ENCODE measurements at regions not wholly inside any gene's neighbourhood (a gene's known extent, or its start where the extent isn't known, plus 50 kb on each side); places are given as distances from the start of the nearest gene placed in this dataset.

DNA sequence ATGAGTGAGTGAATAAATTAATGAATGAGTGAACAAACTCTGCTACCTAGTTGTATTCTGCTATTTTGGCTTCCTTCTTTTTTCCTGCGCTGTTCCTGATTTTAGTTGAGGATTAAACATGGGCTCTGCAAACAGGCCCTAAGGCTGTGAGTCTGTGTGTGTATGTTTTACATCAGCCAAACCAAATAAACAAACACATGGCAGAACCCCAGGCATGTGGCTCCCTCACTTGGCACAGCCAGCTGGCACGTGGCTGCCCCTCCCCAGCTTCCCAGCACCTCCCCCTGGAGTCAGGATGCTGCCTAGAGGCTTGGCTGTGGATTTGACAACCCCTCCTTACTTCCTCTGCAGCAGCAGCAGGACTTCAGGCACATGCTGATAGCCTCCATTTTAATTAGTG lies 593.2 kb downstream of the INSC start:
- H3K27ac ChIP-seq (ENCODE audit: low read depth, low read length) = no peak overlapping the region
- ChIA-PET POLR2A (no interaction called here), RAD21 (ENCODE audit: low non-redundant PET in 1 of 2, low total read pairs in 2 of 2, uncharacterized antibody in 2 of 2, unreplicated experiment in 2 of 2) (no interaction called here)

DNA sequence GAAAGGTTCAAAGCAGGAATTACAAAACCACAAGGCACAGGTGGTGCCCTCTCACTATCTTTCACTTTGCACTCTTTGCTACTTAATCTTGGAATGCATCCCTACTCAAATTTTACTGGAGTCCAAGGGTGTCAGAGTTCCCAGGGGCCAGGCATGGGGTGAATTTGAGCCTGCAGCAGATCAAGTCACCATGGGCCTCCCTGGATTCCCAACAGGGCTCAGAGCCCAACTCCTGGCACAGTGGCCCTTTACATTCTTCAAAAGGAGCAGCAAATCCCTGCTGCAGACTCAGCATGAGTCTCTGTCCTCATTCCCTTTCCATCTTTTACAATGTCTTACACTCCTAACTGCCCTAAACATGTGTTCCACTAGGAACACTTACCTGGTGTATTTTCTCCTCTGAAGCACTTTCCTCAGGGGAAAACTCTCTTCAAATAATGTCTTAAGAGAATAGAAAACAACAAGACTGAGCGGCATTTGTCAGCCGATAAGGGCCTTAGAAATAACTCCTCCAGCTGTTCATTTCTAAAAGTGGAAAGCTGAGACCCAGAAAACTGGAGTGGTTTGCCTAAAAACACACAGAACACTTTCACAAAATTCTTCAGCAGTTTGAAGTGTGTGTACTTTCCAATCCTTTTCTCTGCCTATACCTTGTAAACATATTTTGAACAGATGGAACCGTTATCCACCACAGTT lies 596.0 kb downstream of the INSC start:
- no TSS peak for BruUV-seq (replicated peaks)
- Histone ChIP-seq H3K36me3 (ENCODE audit: control insufficient read depth in 1 of 2, insufficient read depth in 2 of 2, low read length in 2 of 2) (no peaks in the 10 kb centered on the region), H3K9me2 (ENCODE audit: insufficient read depth) (no peaks in the 10 kb centered on the region), H3K27me3 (ENCODE audit: insufficient read depth, low read length) (peaks cover 2% of the 10 kb centered on the region; the same call in 1 of the 2 replicates), H3K4me1 (ENCODE audit: control insufficient read depth in 1 of 2, insufficient read depth in 2 of 2, low read length in 2 of 2) (no peaks in the 10 kb centered on the region), H2AFZ (ENCODE audit: low read depth, low read length, poor library complexity, severe bottlenecking) (no peak overlapping the region), H4K20me1 (ENCODE audit: insufficient read depth) (no peaks in the 10 kb centered on the region), H3K4me2 (ENCODE audit: low read length) (no peak overlapping the region), H3K9me3 (ENCODE audit: control insufficient read depth in 1 of 2, insufficient read depth in 1 of 2, low read depth in 1 of 2, low read length in 2 of 2) (no peaks in the 10 kb centered on the region), H3K4me3 (replicated peaks in 1 of 2; ENCODE audit: low read depth in 1 of 2, low read length in 2 of 2) (no peak overlapping the region), H3K9ac (ENCODE audit: low read length) (no peak overlapping the region), H3K79me2 (ENCODE audit: insufficient read depth, low read length) (no peaks in the 10 kb centered on the region), H3K27ac (ENCODE audit: low read depth, low read length) (no peak overlapping the region)
- ChIA-PET CTCF (no interaction called here), RAD21 (ENCODE audit: low non-redundant PET in 1 of 2, low total read pairs in 2 of 2, uncharacterized antibody in 2 of 2, unreplicated experiment in 2 of 2) (no interaction called here), POLR2A (no interaction called here)
- ATAC-seq (no peak), DNase-seq (ENCODE audit: low read depth, low spot score) (no peak)
- intact Hi-C loops (cut with micrococcal nuclease) = no loop called here
- TF ChIP-seq ZFX (IDR thresholded peaks at IDR 0.05) = no peak
- TF ChIP-seq JUND (IDR thresholded peaks at IDR 0.05) = no peak
- TF ChIP-seq FOSL1 (IDR thresholded peaks at IDR 0.05; ENCODE audit: low read depth) = no peak
- TF ChIP-seq CEBPB (IDR thresholded peaks at IDR 0.05; ENCODE audit: low read depth) = no peak
- TF ChIP-seq, protein P1, sequence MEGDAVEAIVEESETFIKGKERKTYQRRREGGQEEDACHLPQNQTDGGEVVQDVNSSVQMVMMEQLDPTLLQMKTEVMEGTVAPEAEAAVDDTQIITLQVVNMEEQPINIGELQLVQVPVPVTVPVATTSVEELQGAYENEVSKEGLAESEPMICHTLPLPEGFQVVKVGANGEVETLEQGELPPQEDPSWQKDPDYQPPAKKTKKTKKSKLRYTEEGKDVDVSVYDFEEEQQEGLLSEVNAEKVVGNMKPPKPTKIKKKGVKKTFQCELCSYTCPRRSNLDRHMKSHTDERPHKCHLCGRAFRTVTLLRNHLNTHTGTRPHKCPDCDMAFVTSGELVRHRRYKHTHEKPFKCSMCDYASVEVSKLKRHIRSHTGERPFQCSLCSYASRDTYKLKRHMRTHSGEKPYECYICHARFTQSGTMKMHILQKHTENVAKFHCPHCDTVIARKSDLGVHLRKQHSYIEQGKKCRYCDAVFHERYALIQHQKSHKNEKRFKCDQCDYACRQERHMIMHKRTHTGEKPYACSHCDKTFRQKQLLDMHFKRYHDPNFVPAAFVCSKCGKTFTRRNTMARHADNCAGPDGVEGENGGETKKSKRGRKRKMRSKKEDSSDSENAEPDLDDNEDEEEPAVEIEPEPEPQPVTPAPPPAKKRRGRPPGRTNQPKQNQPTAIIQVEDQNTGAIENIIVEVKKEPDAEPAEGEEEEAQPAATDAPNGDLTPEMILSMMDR (IDR thresholded peaks at IDR 0.05 in 2 of 3, conservative IDR thresholded peaks at IDR 0.05 in 1 of 3; ENCODE audit: borderline replicate concordance in 1 of 3, insufficient read depth in 1 of 3, low read depth in 2 of 3, low read length in 2 of 3) = no peak
- no peak for TF ChIP-seq EZH2phosphoT487 (IDR thresholded peaks at IDR 0.05; ENCODE audit: borderline replicate concordance)
- TF ChIP-seq TCF7L2 (IDR thresholded peaks at IDR 0.05; ENCODE audit: borderline replicate concordance, extremely low read depth, insufficient read depth, insufficient read length) = no peak
- TF ChIP-seq, protein P2, sequence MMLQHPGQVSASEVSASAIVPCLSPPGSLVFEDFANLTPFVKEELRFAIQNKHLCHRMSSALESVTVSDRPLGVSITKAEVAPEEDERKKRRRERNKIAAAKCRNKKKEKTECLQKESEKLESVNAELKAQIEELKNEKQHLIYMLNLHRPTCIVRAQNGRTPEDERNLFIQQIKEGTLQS (IDR thresholded peaks at IDR 0.05) = no peak
- TF ChIP-seq CBX3 (IDR thresholded peaks at IDR 0.05; ENCODE audit: low read depth) = no peak
- TF ChIP-seq YY1 (IDR thresholded peaks at IDR 0.05; ENCODE audit: extremely low read depth, insufficient replicate concordance, low read depth, low read length) = no peak
- TF ChIP-seq SP1 (IDR thresholded peaks at IDR 0.05; ENCODE audit: low read depth) = no peak
- TF ChIP-seq, protein P3, sequence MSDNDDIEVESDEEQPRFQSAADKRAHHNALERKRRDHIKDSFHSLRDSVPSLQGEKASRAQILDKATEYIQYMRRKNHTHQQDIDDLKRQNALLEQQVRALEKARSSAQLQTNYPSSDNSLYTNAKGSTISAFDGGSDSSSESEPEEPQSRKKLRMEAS (IDR thresholded peaks at IDR 0.05) = no peak
- no peak for TF ChIP-seq ZNF274 (IDR thresholded peaks at IDR 0.05; ENCODE audit: low read depth, low read length)
- TF ChIP-seq SIN3A (IDR thresholded peaks at IDR 0.05; ENCODE audit: low read depth) = no peak

More for the DNA sequence above, 593.2 kb downstream of the INSC start:
- Histone ChIP-seq H3K27me3 (ENCODE audit: insufficient read depth, low read length) (no peaks in the 10 kb centered on the region; the same call in 1 of the 2 replicates), H3K79me2 (ENCODE audit: insufficient read depth, low read length) (no peaks in the 10 kb centered on the region), H3K4me3 (replicated peaks in 1 of 2; ENCODE audit: low read depth in 1 of 2, low read length in 2 of 2) (no peak overlapping the region), H4K20me1 (ENCODE audit: insufficient read depth) (no peaks in the 10 kb centered on the region), H3K36me3 (ENCODE audit: control insufficient read depth in 1 of 2, insufficient read depth in 2 of 2, low read length in 2 of 2) (no peaks in the 10 kb centered on the region), H3K4me2 (ENCODE audit: low read length) (no peak overlapping the region), H3K9ac (ENCODE audit: low read length) (no peak overlapping the region), H3K9me2 (ENCODE audit: insufficient read depth) (no peaks in the 10 kb centered on the region), H2AFZ (ENCODE audit: low read depth, low read length, poor library complexity, severe bottlenecking) (no peak overlapping the region), H3K4me1 (ENCODE audit: control insufficient read depth in 1 of 2, insufficient read depth in 2 of 2, low read length in 2 of 2) (no peaks in the 10 kb centered on the region), H3K9me3 (ENCODE audit: control insufficient read depth in 1 of 2, insufficient read depth in 1 of 2, low read depth in 1 of 2, low read length in 2 of 2) (no peaks in the 10 kb centered on the region)
- ATAC-seq (no peak), DNase-seq (ENCODE audit: low read depth, low spot score) (no peak)
- no TSS peak for BruUV-seq (replicated peaks)
- CTCF ChIA-PET = no interaction called here
- TF ChIP-seq, protein P3 (IDR thresholded peaks at IDR 0.05) = no peak
- TF ChIP-seq FOSL1 (IDR thresholded peaks at IDR 0.05; ENCODE audit: low read depth) (no peak), EZH2 (IDR thresholded peaks at IDR 0.05) (no peak), YY1 (IDR thresholded peaks at IDR 0.05; ENCODE audit: extremely low read depth, insufficient replicate concordance, low read depth, low read length) (no peak), SRF (IDR thresholded peaks at IDR 0.05; ENCODE audit: low read depth) (no peak), JUND (IDR thresholded peaks at IDR 0.05) (no peak)
- intact Hi-C loops (cut with micrococcal nuclease) = no loop called here

All from HCT116 (cell line).